Ovary (tissue), 7 donors: ENCODE measurements at regions not wholly inside any gene's neighbourhood (a gene's known extent, or its start where the extent isn't known, plus 50 kb on each side); places are given as distances from the start of the nearest gene placed in this dataset.

Experiments used
- DNase-seq, 5 donors: peaks; one replicate each; pipeline ENCODE4 v3.0.0-alpha.2; 2019 to 2020
- H3K27ac ChIP-seq, 2 donors: fragments of 200-600 bp; one replicate each; pipeline versions ENCODE4 v1.5.1 to v1.8.0; 2019 to 2022
- H3K27me3 ChIP-seq: fragments of 200-600 bp; one replicate; pipeline ENCODE4 v1.8.0; 2022
- H3K36me3 ChIP-seq: fragments of 200-600 bp; sonication (generic); one replicate; pipeline ENCODE4 v1.5.1; 2019
- H3K4me1 ChIP-seq: one replicate; pipeline ENCODE4 v1.8.1; 2013; ENCODE audit warnings: mild to moderate bottlenecking, moderate library complexity; ENCODE audit not compliant: insufficient read depth
- H3K4me3 ChIP-seq: fragments of 200-600 bp; sonication (generic); one replicate; pipeline ENCODE4 v1.5.1; 2017
- H3K9me3 ChIP-seq, 2 donors: fragments of 200-600 bp in 1 of 2; sonication (generic) in 1 of 2; one replicate each; pipeline versions ENCODE4 v1.5.1 to v1.8.1; 2013 to 2019; ENCODE audit warnings: mild to moderate bottlenecking in 1 of 2, moderate library complexity in 1 of 2
- EP300 ChIP-seq: sonication (generic); formaldehyde crosslinking; IDR thresholded peaks from one replicate; pipeline ENCODE4 v1.6.1; 2017; ENCODE audit warnings: antibody characterized with exemption
- POLR2A ChIP-seq: fragments of 450-650 bp; IDR thresholded peaks from one replicate; pipeline ENCODE4 v1.6.1; 2017; ENCODE audit warnings: antibody characterized with exemption, mild to moderate bottlenecking, moderate library complexity
- WGBS, 3 donors: extraction: QIAGEN DNeasy Blood & Tissue Kit in 1 of 3; methylation state at CpG; one replicate each; pipeline versions ENCODE4 v1.1.5 to v1.1.7; 2013 to 2017; 5-methylcytosine and 5-hydroxymethylcytosine counted together
- intact Hi-C, 4 donors: fragments of 100-400 bp; cut with DNase I; formaldehyde crosslinking; loops; one replicate each; pipeline versions ENCODE4 v1.11.0 to v1.15.1; 2022 to 2023
- TF ChIP-seq, protein P1 (sequence below), 3 donors: fragments of 450-650 bp in 2 of 3; fragments of 200-600 bp in 1 of 3; IDR thresholded peaks; one replicate each; pipeline versions ENCODE4 v1.5.1 to v1.8.0; 2016 to 2022; ENCODE audit warnings: antibody characterized with exemption in 3 of 3, mild to moderate bottlenecking in 1 of 3
- donor health status: DM: no; HTN: no; CAD: no; lungs with moderate emphysema.
- donor health status: DM: no; HTN: no; CAD: no.
- donor health status: Bipolar disorder and iron deficiency.
- donor health status: DM: no; HTN: no; CAD: no.
- donor health status: DM: yes; HTN: yes; CAD: no.

DNA sequence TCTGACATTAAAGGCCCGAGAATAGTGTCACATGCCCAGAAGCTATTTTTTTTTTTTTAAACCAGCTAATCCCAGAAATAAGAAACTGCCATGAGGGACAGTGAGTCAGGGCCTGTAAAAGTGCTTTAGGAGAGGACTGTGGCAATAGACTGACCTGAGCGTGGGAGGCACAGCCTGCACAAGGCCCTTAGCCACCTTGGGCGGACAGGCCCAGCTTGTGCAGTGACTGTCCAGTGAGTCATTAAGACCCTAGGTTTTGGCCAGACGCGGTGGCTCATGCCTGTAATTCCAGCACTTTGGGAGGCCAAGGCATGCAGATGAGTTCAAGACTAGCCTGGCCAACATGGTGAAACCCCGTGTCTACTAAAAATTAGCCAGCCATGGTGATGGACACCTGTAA, 343.0 kb upstream of the ZFHX3 start:
- 87 to 91% (median 91%) methylated on average over 6 of the region's 6 CpGs for WGBS, 3 donors
- no peak for DNase-seq
- Histone ChIP-seq H3K9me3 (no peaks in the 10 kb centered on the region), H3K36me3 (no peaks in the 10 kb centered on the region), H3K27me3 (no peaks in the 10 kb centered on the region), H3K27ac (no peak overlapping the region), H3K4me1 (no peaks in the 10 kb centered on the region), H3K4me3 (no peak overlapping the region)
- TF ChIP-seq, protein P1, sequence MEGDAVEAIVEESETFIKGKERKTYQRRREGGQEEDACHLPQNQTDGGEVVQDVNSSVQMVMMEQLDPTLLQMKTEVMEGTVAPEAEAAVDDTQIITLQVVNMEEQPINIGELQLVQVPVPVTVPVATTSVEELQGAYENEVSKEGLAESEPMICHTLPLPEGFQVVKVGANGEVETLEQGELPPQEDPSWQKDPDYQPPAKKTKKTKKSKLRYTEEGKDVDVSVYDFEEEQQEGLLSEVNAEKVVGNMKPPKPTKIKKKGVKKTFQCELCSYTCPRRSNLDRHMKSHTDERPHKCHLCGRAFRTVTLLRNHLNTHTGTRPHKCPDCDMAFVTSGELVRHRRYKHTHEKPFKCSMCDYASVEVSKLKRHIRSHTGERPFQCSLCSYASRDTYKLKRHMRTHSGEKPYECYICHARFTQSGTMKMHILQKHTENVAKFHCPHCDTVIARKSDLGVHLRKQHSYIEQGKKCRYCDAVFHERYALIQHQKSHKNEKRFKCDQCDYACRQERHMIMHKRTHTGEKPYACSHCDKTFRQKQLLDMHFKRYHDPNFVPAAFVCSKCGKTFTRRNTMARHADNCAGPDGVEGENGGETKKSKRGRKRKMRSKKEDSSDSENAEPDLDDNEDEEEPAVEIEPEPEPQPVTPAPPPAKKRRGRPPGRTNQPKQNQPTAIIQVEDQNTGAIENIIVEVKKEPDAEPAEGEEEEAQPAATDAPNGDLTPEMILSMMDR (IDR thresholded peaks at IDR 0.05) = no peak
- TF ChIP-seq EP300 (no peak), POLR2A (no peak)
- intact Hi-C loops = no loop called here

DNA sequence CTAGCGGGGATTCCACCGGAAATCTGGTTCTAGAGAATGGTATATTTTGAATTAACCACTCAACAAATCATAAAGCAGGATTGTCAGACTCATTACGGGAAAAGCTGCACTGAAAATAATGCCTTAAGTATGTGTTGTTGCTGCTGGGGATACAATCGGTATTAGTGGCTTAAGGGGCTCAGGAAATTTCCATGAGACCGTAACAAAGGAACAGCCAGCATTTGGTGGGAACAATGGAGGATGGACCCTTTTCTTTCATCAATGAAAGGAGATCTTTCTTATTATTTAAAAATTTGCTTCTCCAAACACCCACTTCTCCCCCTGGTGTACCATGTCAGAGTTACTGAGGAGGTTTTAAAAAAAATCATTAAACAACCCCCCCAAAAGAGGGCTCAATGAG, 342.6 kb upstream of the ZFHX3 start:
- WGBS, 3 donors = 92 to 96% (median 93%) methylated on average over 5 of the region's 5 CpGs
- no peaks in the 10 kb centered on the region for H3K36me3 ChIP-seq
- intact Hi-C loops = no loop called here
- TF ChIP-seq, protein P1 (IDR thresholded peaks at IDR 0.05) = no peak
- TF ChIP-seq EP300 = no peak
- H3K9me3 ChIP-seq = no peaks in the 10 kb centered on the region
- H3K27ac ChIP-seq = no peak overlapping the region
- H3K27me3 ChIP-seq = no peaks in the 10 kb centered on the region
- no peaks in the 10 kb centered on the region for H3K4me1 ChIP-seq
- H3K4me3 ChIP-seq = no peak overlapping the region
- DNase-seq = no peak

DNA sequence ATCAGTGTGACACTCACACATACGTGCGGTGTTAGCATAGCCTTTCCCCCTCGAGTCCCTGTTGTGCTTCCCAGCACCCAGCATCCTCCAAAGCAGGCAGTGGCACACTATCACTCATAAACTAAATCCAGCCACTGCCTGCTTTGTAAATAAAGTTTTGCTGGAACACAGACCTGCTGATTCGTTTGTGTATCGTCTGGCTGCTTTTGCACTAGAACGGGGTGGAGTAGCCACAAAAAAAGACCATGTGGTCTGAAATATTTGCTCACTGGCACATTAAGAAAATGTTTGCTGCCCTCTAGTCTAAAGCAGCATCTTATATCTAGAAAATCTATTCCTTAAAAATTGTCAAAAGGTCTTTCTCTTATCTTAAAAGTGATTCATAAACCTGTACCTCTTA, 341.2 kb upstream of the ZFHX3 start:
- WGBS, 3 donors = 58 to 62% (median 58%) methylated on average over 6 of the region's 6 CpGs
- Histone ChIP-seq H3K4me1 (no peaks in the 10 kb centered on the region), H3K36me3 (no peaks in the 10 kb centered on the region), H3K27me3 (no peaks in the 10 kb centered on the region), H3K27ac (no peak overlapping the region), H3K9me3 (no peaks in the 10 kb centered on the region), H3K4me3 (no peak overlapping the region)
- TF ChIP-seq POLR2A = no peak
- TF ChIP-seq, protein P1 (IDR thresholded peaks at IDR 0.05) = no peak
- no peak for TF ChIP-seq EP300
- intact Hi-C loops = no loop called here
- DNase-seq = no peak

DNA sequence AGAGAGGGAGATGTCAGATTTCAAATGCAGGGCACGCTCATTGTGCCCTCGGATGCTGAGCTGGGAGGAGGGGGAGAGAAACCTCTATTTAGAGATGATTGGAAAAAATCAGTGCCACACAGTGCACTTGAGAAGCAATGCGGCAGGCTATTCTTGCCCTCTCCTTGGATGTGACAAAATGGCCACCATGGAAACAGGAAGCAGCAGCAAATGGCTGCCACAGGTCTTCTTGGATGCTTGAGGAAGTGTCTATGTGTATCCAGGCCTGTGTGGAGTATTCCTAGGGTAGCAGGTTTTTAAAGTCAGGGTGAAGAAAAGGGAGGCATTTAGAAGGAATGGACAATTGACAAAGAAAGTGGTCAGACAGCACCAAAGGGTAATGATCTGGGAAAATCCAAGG, 340.1 kb upstream of the ZFHX3 start:
- H3K4me1 ChIP-seq = no peaks in the 10 kb centered on the region
- no peaks in the 10 kb centered on the region for H3K27me3 ChIP-seq
- TF ChIP-seq, protein P1 (IDR thresholded peaks at IDR 0.05) = no peak
- TF ChIP-seq EP300 (no peak), POLR2A (no peak)
- no peaks in the 10 kb centered on the region for H3K9me3 ChIP-seq
- no peaks in the 10 kb centered on the region for H3K36me3 ChIP-seq
- no peak for DNase-seq
- intact Hi-C loops = no loop called here
- H3K27ac ChIP-seq = no peak overlapping the region
- H3K4me3 ChIP-seq = no peak overlapping the region
- WGBS, 3 donors = 91 to 93% (median 91%) methylated on average over 3 of the region's 3 CpGs

DNA sequence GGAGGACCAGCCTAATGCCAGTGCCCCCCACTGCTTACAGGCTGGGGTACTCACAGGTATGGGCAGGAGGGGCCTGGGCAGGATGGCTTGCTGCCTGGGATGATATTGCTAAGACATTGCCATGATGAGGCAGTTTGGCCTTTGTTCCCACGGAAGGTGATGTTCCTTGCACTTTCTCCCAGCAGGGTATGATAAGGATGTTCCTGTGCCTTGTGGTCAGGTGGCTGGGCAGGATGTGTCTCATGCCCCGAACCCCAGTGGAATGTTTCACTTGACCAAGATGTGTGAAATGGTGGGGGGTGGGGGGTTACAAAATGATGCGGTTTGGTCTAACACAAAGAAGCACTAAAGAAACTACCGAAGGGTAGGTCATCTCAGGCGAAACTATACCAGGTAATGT, 337.8 kb upstream of the ZFHX3 start:
- H3K27ac ChIP-seq = no peak overlapping the region
- WGBS, 3 donors = 86 to 92% (median 86%) methylated on average over 5 of the region's 5 CpGs
- intact Hi-C loops = no loop called here
- no peaks in the 10 kb centered on the region for H3K4me1 ChIP-seq
- H3K36me3 ChIP-seq = no peaks in the 10 kb centered on the region
- no peak overlapping the region for H3K4me3 ChIP-seq
- no peaks in the 10 kb centered on the region for H3K27me3 ChIP-seq
- TF ChIP-seq, protein P1 (IDR thresholded peaks at IDR 0.05) = no peak
- TF ChIP-seq EP300 (no peak), POLR2A (no peak)
- no peak for DNase-seq
- no peaks in the 10 kb centered on the region for H3K9me3 ChIP-seq
